ENCODE measurements at regions not wholly inside any gene's neighbourhood (a gene's known extent, or its start where the extent isn't known, plus 50 kb on each side); places are given as distances from the start of the nearest gene placed in this dataset.

GRCh38 chr7:118657391-118658005 is 433.0 kb downstream of the ANKRD7 start:
- no peak for TF ChIP-seq CTCF (IDR thresholded peaks at IDR 0.05; ENCODE audit: poor library complexity, severe bottlenecking)
- TF ChIP-seq EP300 (conservative IDR thresholded peaks at IDR 0.05; ENCODE audit: poor library complexity, severe bottlenecking): no peak
- TF ChIP-seq EZH2 (IDR thresholded peaks at IDR 0.05; ENCODE audit: borderline replicate concordance, insufficient read depth, low read length, poor library complexity, severe bottlenecking): no peak
- no peak for TF ChIP-seq POLR2AphosphoS5 (IDR thresholded peaks at IDR 0.05)
- no peak for TF ChIP-seq REST (IDR thresholded peaks at IDR 0.05; ENCODE audit: borderline replicate concordance)
- TF ChIP-seq TAF1 (IDR thresholded peaks at IDR 0.05; ENCODE audit: low read depth): no peak
- no peak for TF ChIP-seq RAD21 (conservative IDR thresholded peaks at IDR 0.05)
- no peak for TF ChIP-seq SMC3 (conservative IDR thresholded peaks at IDR 0.05; ENCODE audit: poor library complexity)
- no peak for TF ChIP-seq MXI1 (conservative IDR thresholded peaks at IDR 0.05; ENCODE audit: poor library complexity, severe bottlenecking)

All from neural cell (in vitro differentiated cells).